NCI-H1105 treated with DMSO at 0.1 percent for 48 hours (cell line): ENCODE measurements at regions not wholly inside any gene's neighbourhood (a gene's known extent, or its start where the extent isn't known, plus 50 kb on each side); places are given as distances from the start of the nearest gene placed in this dataset.

Experiments
- DNase-seq: peaks from one replicate; lab custom pipeline; 2025; lab: John Stamatoyannopoulos, UW

GRCh38 chr6:166842607-166843006 lies 113.7 kb downstream of the RNASET2 start:
- no peak for DNase-seq

- DNase-seq, result no peak
These were observed 115.1 kb downstream of the RNASET2 start for GRCh38 chr6:166841216-166841615.

DNA sequence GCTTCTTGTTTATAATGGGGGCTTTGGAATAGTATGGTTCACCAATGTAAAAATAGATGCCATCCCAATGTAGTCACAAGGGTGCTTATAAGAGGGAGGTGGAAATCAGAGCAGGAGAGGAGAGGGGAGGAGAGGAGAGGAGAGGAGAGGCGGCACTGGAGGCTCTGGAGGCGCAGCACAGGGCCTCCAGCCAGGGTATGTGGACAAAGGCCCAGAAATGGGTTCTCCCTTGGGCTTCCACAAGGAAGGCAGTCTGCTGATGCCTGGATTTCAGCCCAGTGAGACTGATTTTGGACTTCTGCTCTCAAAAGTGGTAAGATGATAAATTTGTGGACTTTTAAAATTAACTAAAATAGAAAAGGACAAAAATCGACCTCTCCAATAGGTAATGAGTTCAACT lies 116.8 kb downstream of the RNASET2 start:
- no peak for DNase-seq

GRCh38 chr6:166838987-166839386 lies 117.4 kb downstream of the RNASET2 start:
- DNase-seq, result no peak

DNA sequence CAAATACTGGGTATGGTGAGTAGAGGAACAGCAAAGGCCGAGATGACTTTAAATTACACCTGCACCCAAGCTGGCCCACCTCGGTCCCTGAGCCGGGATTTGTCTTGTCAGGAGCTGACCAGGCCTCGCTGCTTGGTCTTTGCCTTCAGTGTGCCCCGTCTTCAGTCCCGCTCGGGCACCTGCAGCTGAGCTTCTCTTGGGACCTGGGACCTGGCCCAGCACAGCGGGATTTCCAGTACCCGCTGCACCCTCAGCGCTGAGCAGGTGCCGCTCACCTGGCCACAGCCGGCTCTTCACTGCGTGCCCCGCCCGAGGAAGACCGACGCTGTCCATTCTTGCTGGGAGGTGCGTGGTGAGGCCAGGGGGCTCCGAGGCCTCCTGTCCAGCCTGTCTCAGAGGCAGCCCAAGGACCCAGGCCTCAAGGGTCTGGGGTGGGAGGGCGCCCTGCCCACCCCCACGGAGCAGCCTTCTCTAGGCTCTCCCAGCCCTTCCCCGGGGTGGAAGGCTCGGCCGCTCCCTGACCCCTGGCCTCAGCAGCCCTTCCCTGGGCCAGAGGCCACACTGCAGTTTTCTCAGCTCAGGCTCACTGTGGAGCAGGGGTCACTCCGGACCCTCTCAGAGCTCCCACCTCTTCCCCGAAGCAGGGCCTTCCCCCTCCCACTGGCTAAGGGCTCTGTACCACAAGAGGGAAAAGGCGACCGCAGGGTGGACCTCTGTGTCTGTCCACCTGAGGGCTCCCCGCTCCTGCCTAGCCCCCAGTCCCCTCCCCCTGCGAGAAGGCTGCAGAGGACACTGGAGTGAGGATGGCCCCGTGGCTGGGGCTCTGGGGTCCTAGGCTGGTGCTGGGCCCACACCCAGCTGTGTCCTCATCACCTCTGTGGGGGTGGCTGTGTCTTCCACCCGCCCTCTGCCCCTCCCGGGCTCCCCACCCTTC lies 119.3 kb downstream of the RNASET2 start:
- no peak for DNase-seq

- no peak for DNase-seq
These were observed 122.3 kb downstream of the RNASET2 start for GRCh38 chr6:166834049-166834448.

DNA sequence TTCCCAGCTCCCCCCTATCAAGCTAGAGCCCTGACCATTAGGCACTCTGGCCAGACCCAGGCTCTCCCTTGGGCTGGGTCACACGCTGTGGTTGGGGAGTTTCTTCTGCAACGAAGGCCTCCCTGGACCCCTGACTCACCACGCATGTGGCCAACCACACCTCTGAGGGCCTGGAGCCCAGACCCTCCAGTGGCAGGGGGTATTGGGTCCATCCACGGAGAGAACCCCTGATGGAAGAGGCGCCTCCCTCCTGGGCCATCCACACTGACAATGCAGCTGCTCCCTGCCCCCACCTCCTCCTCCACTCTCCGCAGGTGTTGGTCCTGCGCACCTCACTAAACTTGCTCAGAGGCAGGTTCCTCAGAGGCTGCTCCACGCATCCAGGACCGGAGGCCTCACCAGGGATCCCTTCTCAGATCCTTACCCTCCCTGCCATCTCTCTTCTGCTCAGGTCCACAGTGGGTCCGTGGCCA lies 125.4 kb downstream of the RNASET2 start:
- DNase-seq, result no peak

GRCh38 chr6:166830185-166830890 lies 126.0 kb downstream of the RNASET2 start:
- DNase-seq, result no peak

GRCh38 chr6:166826264-166826663 lies 130.1 kb downstream of the RNASET2 start:
- DNase-seq, result no peak

GRCh38 chr6:166825553-166826145 lies 130.7 kb downstream of the RNASET2 start:
- no peak for DNase-seq

GRCh38 chr6:166824880-166825250 lies 131.5 kb downstream of the RNASET2 start:
- DNase-seq, result no peak

GRCh38 chr6:166824146-166824879 lies 132.0 kb downstream of the RNASET2 start:
- no peak for DNase-seq

DNA sequence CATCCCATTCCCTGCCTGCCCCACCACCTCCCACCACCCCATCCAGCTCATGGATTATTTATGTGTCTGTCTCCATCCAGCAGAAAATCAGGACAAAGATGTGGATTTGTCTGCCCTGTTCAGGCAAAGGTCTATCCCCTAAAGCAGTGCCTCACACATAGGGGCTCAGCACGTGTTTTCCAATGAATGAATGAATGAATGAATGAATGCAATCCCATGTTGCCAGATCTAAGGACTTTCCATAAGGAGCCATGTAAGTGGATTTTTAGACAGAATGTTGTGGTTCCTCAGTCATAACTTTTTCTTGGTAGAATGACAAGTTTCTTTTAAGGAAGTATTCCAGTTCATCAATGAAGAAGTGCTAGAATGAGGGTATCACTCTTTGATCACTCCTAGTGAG lies 133.7 kb downstream of the RNASET2 start:
- DNase-seq, result no peak

GRCh38 chr6:166820483-166820882 lies 135.9 kb downstream of the RNASET2 start:
- DNase-seq, result no peak

- no peak for DNase-seq
These were observed 136.3 kb downstream of the RNASET2 start for GRCh38 chr6:166820070-166820469.

- no peak for DNase-seq
These were observed 140.7 kb downstream of the RNASET2 start for GRCh38 chr6:166815629-166816028.

GRCh38 chr6:166814390-166814789 lies 142.0 kb downstream of the RNASET2 start:
- no peak for DNase-seq

GRCh38 chr6:166813461-166813860 lies 142.9 kb downstream of the RNASET2 start:
- DNase-seq, result no peak

DNA sequence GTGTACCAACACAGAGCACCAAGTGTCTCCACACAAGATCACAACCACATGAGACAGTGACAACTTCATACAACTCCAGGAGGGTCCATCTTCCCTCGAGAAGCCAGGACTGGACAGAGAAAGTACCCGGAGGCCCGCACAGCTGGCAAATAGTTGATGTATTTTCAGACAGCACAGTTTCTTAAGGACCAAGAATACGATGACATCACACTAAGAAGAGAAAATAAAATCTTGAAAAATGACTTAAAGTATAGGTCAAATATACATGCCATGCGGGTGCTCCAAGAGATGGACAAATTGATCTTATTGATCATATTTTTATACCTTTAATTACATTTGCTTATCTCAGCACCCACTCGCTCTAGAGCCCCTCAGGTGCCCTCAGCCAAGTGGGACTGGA lies 145.5 kb downstream of the RNASET2 start:
- DNase-seq, result no peak

DNA sequence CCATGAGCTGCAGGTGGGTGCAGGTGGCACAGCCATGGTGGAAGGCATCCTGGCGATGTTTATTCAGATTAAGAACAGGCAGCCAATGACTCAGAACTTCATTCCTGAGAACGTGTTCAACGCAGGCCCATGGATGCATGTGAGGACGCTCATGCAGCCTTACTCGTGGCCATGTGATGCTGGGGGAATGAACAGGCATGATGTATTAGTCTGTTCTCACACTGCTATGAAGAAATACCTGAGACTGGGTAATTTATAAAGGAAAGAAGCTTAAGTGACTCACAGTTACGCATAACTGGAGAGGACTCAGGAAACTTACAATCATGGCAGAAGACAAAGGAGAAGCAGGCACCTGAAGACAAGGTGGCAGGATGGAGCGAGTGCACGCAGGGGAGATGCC lies 146.6 kb downstream of the RNASET2 start:
- no peak for DNase-seq

DNA sequence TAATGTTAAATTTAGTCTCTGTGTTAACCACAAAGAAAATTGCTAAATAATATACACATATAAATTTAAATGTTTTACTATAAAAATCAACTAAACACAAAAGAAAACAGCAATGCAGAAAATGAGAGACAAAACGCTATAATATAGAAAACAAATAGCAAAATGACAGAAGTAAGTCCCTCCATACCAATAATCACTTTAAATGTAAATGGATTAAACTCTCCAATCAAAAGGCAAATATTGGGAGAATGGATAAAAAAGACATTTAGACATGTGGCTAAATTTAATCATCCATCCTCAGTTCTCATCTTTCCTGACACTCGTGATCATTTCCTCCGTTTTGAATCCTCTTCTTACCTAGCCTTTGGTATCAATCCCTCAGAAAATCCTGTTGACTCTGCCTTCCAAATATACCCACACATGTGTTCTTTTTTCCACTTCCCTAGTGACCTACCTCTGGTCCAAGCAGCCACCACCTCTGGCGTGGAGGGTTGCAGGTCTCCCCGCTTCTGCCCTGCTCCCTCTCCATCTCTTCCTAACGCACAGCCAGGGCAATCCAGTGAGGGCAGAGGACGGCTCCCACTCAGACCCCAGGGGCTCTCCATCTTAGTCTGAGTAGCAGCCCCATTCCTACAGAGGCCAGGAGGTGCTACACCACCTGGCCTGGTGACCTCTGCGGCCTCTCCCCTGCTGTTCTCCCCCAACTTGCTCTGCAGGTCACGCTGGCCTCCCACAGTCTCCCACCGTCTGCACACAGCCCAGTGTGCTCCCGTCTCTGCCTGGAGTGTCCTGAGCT lies 149.2 kb downstream of the RNASET2 start:
- DNase-seq, result no peak
